ENCODE measurements at regions not wholly inside any gene's neighbourhood (a gene's known extent, or its start where the extent isn't known, plus 50 kb on each side); places are given as distances from the start of the nearest gene placed in this dataset.

- TF ChIP-seq TOX (CRISPR knock-in tag; IDR thresholded peaks at IDR 0.05; ENCODE audit: borderline replicate concordance) = no peak
- no peak for TF ChIP-seq CSDC2 (CRISPR knock-in tag; IDR thresholded peaks at IDR 0.05)
These were observed 713.0 kb downstream of the BRINP3 start (continued) for GRCh38 chr1:189764391-189765320.

GRCh38 chr1:189769448-189769847, 708.2 kb downstream of the BRINP3 start:
- ATAC-seq = no peak
- no peak for TF ChIP-seq CSRNP3 (CRISPR knock-in tag; IDR thresholded peaks at IDR 0.05)
- TF ChIP-seq TOX (CRISPR knock-in tag; IDR thresholded peaks at IDR 0.05; ENCODE audit: borderline replicate concordance) = no peak
- no peak for TF ChIP-seq RARB (CRISPR knock-in tag; IDR thresholded peaks at IDR 0.05)
- TF ChIP-seq ZFP30 (CRISPR knock-in tag; IDR thresholded peaks at IDR 0.05) = no peak
- no peak for TF ChIP-seq GLIS3 (CRISPR knock-in tag; IDR thresholded peaks at IDR 0.05)
- no peak for TF ChIP-seq ZNF565 (CRISPR knock-in tag; conservative IDR thresholded peaks at IDR 0.05; ENCODE audit: low read depth)
- TF ChIP-seq TSHZ2 (CRISPR knock-in tag; IDR thresholded peaks at IDR 0.05) = no peak
- TF ChIP-seq BACH2 (CRISPR knock-in tag; IDR thresholded peaks at IDR 0.05; ENCODE audit: borderline replicate concordance) = no peak
- no peak for TF ChIP-seq ZFP3 (CRISPR knock-in tag; IDR thresholded peaks at IDR 0.05)
- no peak for TF ChIP-seq CREB5 (CRISPR knock-in tag; IDR thresholded peaks at IDR 0.05; ENCODE audit: low read depth)
- no peak for TF ChIP-seq SNAI2 (CRISPR knock-in tag; IDR thresholded peaks at IDR 0.05)
- no peak for TF ChIP-seq ISL1 (CRISPR knock-in tag; IDR thresholded peaks at IDR 0.05)
- no peak for TF ChIP-seq ZC3H10 (CRISPR knock-in tag; IDR thresholded peaks at IDR 0.05)

GRCh38 chr1:189774721-189775287, 702.9 kb downstream of the BRINP3 start:
- ATAC-seq = peak; percentile 29
- TF ChIP-seq TCF4 (CRISPR knock-in tag; IDR thresholded peaks at IDR 0.05; ENCODE audit: borderline replicate concordance) = no peak
- TF ChIP-seq ARNTL (CRISPR knock-in tag; IDR thresholded peaks at IDR 0.05; ENCODE audit: borderline replicate concordance, low read depth) = no peak
- TF ChIP-seq ZFP30 (CRISPR knock-in tag; IDR thresholded peaks at IDR 0.05) = no peak
- no peak for TF ChIP-seq ZNF8 (CRISPR knock-in tag; IDR thresholded peaks at IDR 0.05)
- no peak for TF ChIP-seq GLIS3 (CRISPR knock-in tag; IDR thresholded peaks at IDR 0.05)
- TF ChIP-seq OSR1 (CRISPR knock-in tag; IDR thresholded peaks at IDR 0.05) = no peak
- no peak for TF ChIP-seq CSRNP3 (CRISPR knock-in tag; IDR thresholded peaks at IDR 0.05)
- no peak for TF ChIP-seq TSHZ2 (CRISPR knock-in tag; IDR thresholded peaks at IDR 0.05)
- TF ChIP-seq PPARA (CRISPR knock-in tag; IDR thresholded peaks at IDR 0.05; ENCODE audit: borderline replicate concordance) = no peak
- TF ChIP-seq RARB (CRISPR knock-in tag; IDR thresholded peaks at IDR 0.05) = no peak

Measured in SK-N-SH treated with all-trans-retinoic acid at 6 μM for 48 hours (cell line).